NCI-H524 (cell line): ENCODE measurements at regions not wholly inside any gene's neighbourhood (a gene's known extent, or its start where the extent isn't known, plus 50 kb on each side); places are given as distances from the start of the nearest gene placed in this dataset.

Experiments
- DNase-seq, 2 experiments: peaks; one replicate each; lab custom pipeline; 2025; lab: John Stamatoyannopoulos, UW

DNA sequence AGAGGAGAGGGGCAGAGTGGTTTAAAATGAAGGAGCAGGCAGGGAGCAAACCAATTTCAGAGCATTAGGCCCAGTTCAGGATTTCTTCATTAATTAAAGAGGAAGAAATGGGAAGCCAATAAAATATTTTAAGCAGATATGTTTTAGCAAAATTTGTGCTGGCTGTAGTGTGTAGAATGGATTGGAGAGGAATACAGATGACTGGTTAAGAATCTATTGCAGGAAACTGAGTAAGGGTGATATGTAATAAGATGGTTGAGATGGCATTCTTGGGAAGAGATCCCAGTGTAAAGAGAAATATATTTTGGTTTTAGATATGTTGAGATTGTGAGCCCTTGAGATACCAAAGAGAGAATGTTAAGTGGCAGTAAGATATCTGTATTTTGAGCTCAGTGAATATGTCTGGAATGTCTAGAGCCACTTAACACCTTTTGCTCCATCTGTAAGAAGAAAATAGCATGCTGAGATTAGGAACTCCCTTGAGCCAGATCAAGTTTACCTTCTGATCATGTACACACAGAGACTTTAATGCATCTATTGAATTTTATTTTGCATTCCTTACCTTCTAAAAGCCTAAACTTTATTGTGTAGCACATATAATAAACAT lies 79.5 kb upstream of the SLC27A6 start:
- DNase-seq, result peak in 1 of 2 experiments; percentile 1

DNA sequence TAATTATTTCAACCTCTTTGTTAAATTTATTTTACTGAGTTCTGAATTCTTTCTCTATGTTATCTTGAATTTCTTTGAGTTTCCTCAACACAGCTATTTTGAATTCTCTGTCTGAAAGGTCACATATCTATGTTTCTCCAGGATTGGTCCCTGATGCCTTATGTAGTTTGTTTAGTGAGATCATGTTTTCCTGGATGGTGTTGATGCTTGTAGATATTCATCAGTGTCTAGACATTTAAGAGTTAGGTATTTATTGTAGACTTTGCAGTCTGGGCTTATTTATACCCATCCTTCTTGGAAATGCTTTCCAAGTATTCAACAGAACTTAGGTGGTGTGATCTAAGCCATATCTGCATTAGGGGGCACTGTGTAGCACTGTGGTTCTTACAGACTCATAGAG lies 70.2 kb upstream of the SLC27A6 start:
- no peak for DNase-seq

DNA sequence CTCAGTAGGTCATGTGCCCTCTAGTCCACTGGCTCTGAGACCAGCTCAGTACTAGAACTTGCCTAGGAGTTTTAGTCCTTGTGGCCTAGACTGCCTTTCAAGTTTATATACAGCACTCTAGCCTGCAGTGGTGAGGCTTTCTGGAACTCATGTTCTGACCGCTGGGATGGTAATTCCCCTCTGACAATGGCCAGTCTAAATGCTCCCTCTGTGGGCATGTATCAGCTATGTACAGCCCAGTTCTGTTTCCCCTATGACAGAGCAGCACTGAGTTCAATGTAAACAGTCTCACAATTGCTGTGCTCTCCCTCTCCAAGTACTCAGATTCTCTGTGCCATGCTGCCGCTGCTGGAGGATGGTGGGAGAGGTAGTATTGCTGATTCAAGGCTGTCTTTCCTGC lies 68.6 kb upstream of the SLC27A6 start:
- DNase-seq, result no peak

DNA sequence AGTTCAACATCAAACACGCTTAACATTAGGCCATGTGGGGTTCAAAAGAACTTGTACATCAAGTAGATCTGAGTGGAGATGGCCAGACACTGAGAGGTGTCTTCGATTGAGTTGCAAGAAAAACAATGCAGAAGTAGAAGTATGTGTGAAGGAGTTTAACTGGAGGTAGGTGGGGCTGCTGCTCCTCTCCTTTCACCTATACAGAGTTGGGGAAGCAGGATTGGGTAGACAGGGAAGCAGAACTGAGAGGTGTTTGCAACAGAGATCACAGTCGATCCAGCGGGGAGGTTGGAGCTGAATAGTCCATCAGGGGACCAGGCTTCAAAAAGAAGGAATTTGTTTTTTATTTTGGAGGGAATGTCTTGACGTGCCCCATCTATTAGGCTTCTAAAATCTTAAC lies 61.7 kb upstream of the SLC27A6 start:
- DNase-seq, result no peak

DNA sequence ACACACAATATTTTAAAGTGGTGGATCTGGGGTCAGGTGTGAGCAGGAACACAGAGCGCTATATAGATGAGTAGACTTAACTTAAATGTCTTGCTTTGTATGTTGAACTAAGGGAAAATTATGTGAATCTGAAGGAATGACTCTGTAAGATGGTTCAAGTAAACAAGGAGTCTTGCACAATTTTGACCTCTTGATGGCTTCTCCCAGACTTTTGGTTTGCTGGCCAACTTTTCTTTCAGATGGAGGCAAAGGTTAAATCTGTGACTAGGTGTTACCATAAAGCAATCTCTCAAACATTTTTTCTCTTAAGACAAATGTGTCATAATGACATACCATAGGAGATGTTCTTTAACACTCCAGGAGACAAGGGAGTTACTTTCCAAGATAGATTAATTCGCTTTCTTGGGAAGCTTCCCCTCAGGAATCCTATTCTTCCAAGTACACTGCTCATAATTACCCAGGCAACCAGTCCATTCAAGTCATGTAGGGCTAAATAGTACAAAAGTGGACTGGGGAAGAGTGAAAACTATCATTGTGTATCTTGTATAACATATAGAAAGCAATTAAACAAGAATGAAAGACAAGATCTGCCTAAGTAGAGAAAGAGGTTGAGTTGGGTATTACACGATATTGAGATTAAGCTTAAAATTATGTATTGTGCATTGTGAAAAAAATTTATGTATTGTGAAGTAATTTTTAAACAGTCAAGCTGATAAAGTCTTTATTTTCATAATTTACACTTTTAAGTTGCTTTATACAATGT lies 60.3 kb upstream of the SLC27A6 start:
- no peak for DNase-seq

DNA sequence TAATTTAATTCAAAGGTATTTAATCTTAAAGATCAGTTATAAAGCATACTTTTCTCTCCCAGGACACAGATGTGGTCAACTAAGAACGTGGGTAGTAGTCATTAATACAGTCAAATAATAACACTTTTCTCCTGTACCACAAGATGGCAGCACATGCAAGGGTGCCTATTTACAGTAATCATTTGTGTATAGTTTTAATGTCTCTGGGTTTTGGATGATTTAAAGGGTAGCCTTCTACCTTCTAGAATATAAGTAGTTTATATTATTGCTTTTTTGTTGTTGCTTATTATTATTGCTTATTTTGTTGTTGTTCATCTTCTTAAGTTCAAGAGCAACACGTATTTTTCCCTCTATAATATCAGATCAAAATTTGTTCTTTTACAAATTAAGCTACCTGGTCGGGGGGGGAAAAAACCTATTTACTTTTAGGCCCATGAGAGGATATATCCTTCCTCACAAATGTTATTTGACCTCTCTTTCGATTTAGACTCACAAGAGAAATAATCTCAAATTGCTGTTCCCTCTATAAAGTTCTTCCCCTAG lies 59.6 kb upstream of the SLC27A6 start:
- DNase-seq, result peak; percentile 16 to 49

DNA sequence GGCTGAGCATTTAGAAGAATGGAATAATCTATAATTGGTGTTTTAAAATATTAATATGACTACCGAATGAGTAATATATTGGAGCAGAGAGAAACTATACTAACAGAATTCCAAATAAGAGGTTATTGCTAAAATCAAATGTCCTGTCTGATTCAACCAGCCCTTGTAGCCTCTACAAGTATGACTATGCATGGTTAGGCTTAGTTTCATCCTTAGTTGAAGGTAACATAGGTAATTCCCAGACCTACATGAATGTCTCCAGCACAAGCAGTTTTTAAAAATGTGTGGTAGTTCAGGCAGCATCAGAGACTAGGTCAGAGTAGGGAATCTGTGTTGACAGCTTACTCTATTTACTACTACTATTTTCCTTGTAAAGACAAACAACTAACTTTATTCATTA lies 51.7 kb upstream of the SLC27A6 start:
- no peak for DNase-seq
